K562 (cell line): ENCODE measurements at regions not wholly inside any gene's neighbourhood (a gene's known extent, or its start where the extent isn't known, plus 50 kb on each side); places are given as distances from the start of the nearest gene placed in this dataset.
"Not testable (repeated sequence)": the region's sequence is repeated elsewhere in the genome, so short reads cannot be mapped to it uniquely, and the experiment has no call there.

ENCODE experiments used
- ATAC-seq: fragments of 200-7000 bp; cut with Tn5 transposase; 3 replicates; pipeline ENCODE4 v1.9.1; 2020; ENCODE audit warnings: moderate library complexity
- BruUV-seq: library from RNA; stranded (reverse); fragments of 400-500 nt; replicated peaks from 2 replicates; lab custom pipeline; 2021; lab: Mats Ljungman, UMichigan
- CTCF ChIA-PET: fragments of 300-600 bp; formaldehyde crosslinking; extraction: SDS; loops from one replicate; lab custom pipeline; 2021; ENCODE audit warnings: low intra/inter-chr PET ratio; lab: Yijun Ruan, JAX
- POLR2A ChIA-PET: fragments of 300-600, 350-650 bp; sonication (Branson Sonifier 250); formaldehyde crosslinking; extraction: SDS; loops from one replicate; lab custom pipeline; 2021; ENCODE audit warnings: antibody characterized with exemption, inconsistent platforms; lab: Yijun Ruan, JAX
- DNase-seq, 4 experiments: peaks; one replicate each; pipeline versions ENCODE4 v3.0.0 to v3.0.0-alpha.2; 2011 to 2018; ENCODE audit warnings: low spot score in 3 of 4, mixed read lengths in 3 of 4; ENCODE audit errors: extremely low read depth in 1 of 4
- FAIRE-seq: peaks from 2 replicates; lab custom pipeline; 2011; peaks lifted over from hg19 to GRCh38; lab: Jason Lieb, UNC
- H2AFZ ChIP-seq: 2 replicates; pipeline ENCODE4 v1.6.0; 2011; ENCODE audit warnings: low read depth, low read length, control low read depth, inconsistent platforms
- H3K27ac ChIP-seq: fragments of 200-600 bp; 3 replicates; pipeline ENCODE4 v1.8.0; 2011; ENCODE audit warnings: low read depth, mild to moderate bottlenecking, control low read depth, inconsistent platforms, low read length, moderate library complexity, mixed read lengths; ENCODE audit errors: extremely low read depth
- H3K27me3 ChIP-seq, 2 experiments: fragments of 300-600 bp in 1 of 2; 2 replicates in 1 of 2; 3 replicates in 1 of 2; pipeline versions ENCODE4 v1.6.0 to v1.8.0; 2011; ENCODE audit warnings: inconsistent platforms in 2 of 2, low read length in 2 of 2, mild to moderate bottlenecking in 1 of 2, mixed read lengths in 1 of 2, moderate library complexity in 1 of 2; ENCODE audit not compliant: control insufficient read depth in 2 of 2, insufficient read depth in 2 of 2
- H3K36me3 ChIP-seq: fragments of 300-600 bp; 3 replicates; pipeline ENCODE4 v1.8.0; 2011; ENCODE audit warnings: mild to moderate bottlenecking, low read length, inconsistent platforms; ENCODE audit not compliant: control insufficient read depth, insufficient read depth
- H3K4me1 ChIP-seq, 2 experiments: fragments of 200-600 bp in 1 of 2; replicated peaks in 1 of 2; 2 replicates in 1 of 2; 3 replicates in 1 of 2; pipeline versions ENCODE4 v1.5.1 to v1.8.0; 2011; ENCODE audit warnings: inconsistent platforms in 2 of 2, low read length in 2 of 2, mild to moderate bottlenecking in 1 of 2, mixed read lengths in 1 of 2, moderate library complexity in 1 of 2; ENCODE audit not compliant: control insufficient read depth in 2 of 2, insufficient read depth in 2 of 2
- H3K4me2 ChIP-seq: 2 replicates; pipeline ENCODE4 v1.6.1; 2011; ENCODE audit warnings: low read length, control low read depth, inconsistent platforms, mixed read lengths; ENCODE audit not compliant: insufficient read depth
- H3K4me3 ChIP-seq: fragments of 200-600 bp; sonication (generic), shearing (Covaris generic); 2 replicates; pipeline ENCODE4 v1.5.1; 2016; ENCODE audit warnings: control low read depth, inconsistent platforms
- H3K79me2 ChIP-seq: fragments of 200-600 bp; 3 replicates; pipeline ENCODE4 v1.8.0; 2011; ENCODE audit warnings: low read length, inconsistent platforms; ENCODE audit not compliant: control insufficient read depth, insufficient read depth
- H3K9ac ChIP-seq, 2 experiments: 2 replicates each; pipeline versions ENCODE4 v1.6.0 to v1.6.1; 2011; ENCODE audit warnings: low read depth in 2 of 2, low read length in 2 of 2, control low read depth in 1 of 2, inconsistent platforms in 1 of 2, mild to moderate bottlenecking in 1 of 2, mixed read lengths in 1 of 2; ENCODE audit not compliant: insufficient read depth in 1 of 2
- H3K9me1 ChIP-seq: one replicate; pipeline ENCODE4 v1.6.0; 2011; ENCODE audit warnings: inconsistent platforms, mild to moderate bottlenecking, low read length, moderate library complexity; ENCODE audit not compliant: control insufficient read depth, insufficient read depth
- H3K9me3 ChIP-seq: replicated peaks from 2 replicates; pipeline ENCODE4 v1.5.1; 2011; ENCODE audit warnings: low read depth, low read length, inconsistent platforms; ENCODE audit not compliant: control insufficient read depth, insufficient read depth
- H4K20me1 ChIP-seq: replicated peaks from 2 replicates; pipeline ENCODE4 v1.6.1; 2011; ENCODE audit warnings: low read length, inconsistent platforms, mixed read lengths; ENCODE audit not compliant: control insufficient read depth, insufficient read depth
- BCOR ChIP-seq: fragments of 450-650 bp; IDR thresholded peaks from 2 replicates; pipeline ENCODE4 v1.6.1; 2016
- KDM1A ChIP-seq, 2 experiments: fragments of 450-650 bp; IDR thresholded peaks; 2 replicates each; pipeline ENCODE4 v1.6.1; 2016; ENCODE audit warnings: mild to moderate bottlenecking in 2 of 2
- NFIC ChIP-seq: fragments of 450-650 bp; IDR thresholded peaks from 2 replicates; pipeline ENCODE4 v1.6.1; 2017; ENCODE audit warnings: mild to moderate bottlenecking, inconsistent platforms
- NFIX ChIP-seq: fragments of 250-450 bp; sonication (Bioruptor Pico); IDR thresholded peaks from 2 replicates; pipeline ENCODE4 v1.4.0; 2020; ENCODE audit warnings: low read depth, mild to moderate bottlenecking, moderate library complexity
- STAT5A ChIP-seq: IDR thresholded peaks from 2 replicates; pipeline ENCODE4 v1.6.1; 2012; ENCODE audit warnings: low read length, inconsistent platforms, borderline replicate concordance
- TAF7 ChIP-seq: fragments of 450-650 bp; IDR thresholded peaks from 2 replicates; pipeline ENCODE4 v1.6.1; 2016; ENCODE audit warnings: missing genetic modification characterization, missing compliant biosample characterization
- TFAP4 ChIP-seq: sonication (generic); formaldehyde crosslinking; IDR thresholded peaks from 2 replicates; pipeline ENCODE4 v1.8.0; 2022; ENCODE audit warnings: missing genetic modification reagents, mild to moderate bottlenecking, moderate library complexity, borderline replicate concordance
- ZBED1 ChIP-seq: IDR thresholded peaks from 2 replicates; pipeline ENCODE4 v1.6.1; 2014
- ZNF592 ChIP-seq: fragments of 450-650 bp; IDR thresholded peaks from 2 replicates; pipeline ENCODE4 v1.6.1; 2017; ENCODE audit warnings: antibody characterized with exemption, mild to moderate bottlenecking
- WGBS: fragments of 100-300 bp; shearing (Covaris generic); methylation state at CpG from one replicate; pipeline ENCODE4 v1.1.6; 2016; ENCODE audit warnings: low coverage, mixed read lengths; ENCODE audit not compliant: insufficient coverage; ENCODE audit errors: missing lambda C conversion rate; 5-methylcytosine and 5-hydroxymethylcytosine counted together
- in situ Hi-C: fragments of 300-500 bp; cut with MboI; formaldehyde crosslinking; loops from 4 replicates; pipeline ENCODE4 v1.15.0; 2018; ENCODE audit warnings: inconsistent platforms, mixed read lengths
- intact Hi-C: fragments of 100-400 bp; cut with micrococcal nuclease; formaldehyde crosslinking; loops from 2 replicates; pipeline ENCODE4 v1.14.2; 2022

GRCh38 chr1:166490437-166490991 is 323.7 kb upstream of the FAM78B start (continued):
- TF ChIP-seq ZNF592 (peak; percentile 39; the same call in 1 of the 2 replicates), ZBED1 (no peak), TAF7 (tag) (0 out of 2 replicates have a peak, but pooled peaks have one; percentile 45), TFAP4 (peak; percentile 51; the same call in 1 of the 2 replicates), STAT5A (no peak)

DNA sequence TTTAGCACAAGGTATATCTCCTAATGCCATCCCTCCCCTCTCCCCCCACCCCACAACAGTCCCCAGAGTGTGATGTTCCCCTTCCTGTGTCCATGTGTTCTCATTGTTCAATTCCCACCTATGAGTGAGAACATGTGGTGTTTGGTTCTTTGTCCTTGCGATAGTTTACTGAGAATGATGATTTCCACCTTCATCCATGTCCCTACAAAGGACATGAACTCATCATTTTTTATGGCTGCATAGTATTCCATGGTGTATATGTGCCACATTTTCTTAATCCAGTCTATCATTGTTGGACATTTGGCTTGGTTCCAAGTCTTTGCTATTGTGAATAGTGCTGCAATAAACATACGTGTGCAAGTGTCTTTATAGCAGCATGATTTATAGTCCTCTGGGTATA is 327.0 kb upstream of the FAM78B start:
- not testable (repeated sequence) for DNase-seq, H3K79me2 ChIP-seq, ATAC-seq
- peak; percentile 50; the same call in 1 of the 2 replicates for TF ChIP-seq BCOR
- TF ChIP-seq NFIC = peak; percentile 81
- peak in 1 of 2 experiments; percentile 35; a peak in 1 of 4 replicates for TF ChIP-seq KDM1A (IDR thresholded peaks at IDR 0.05)
- peak; percentile 38; the same call in 1 of the 2 replicates for TF ChIP-seq NFIX
- TF ChIP-seq, all 486 proteins: peak for 4; not testable (repeated sequence) for 482
- H3K27me3 ChIP-seq, H3K27ac ChIP-seq, H2AFZ ChIP-seq, CTCF ChIA-PET, FAIRE-seq, H3K9me1 ChIP-seq, BruUV-seq, H3K4me2 ChIP-seq, H3K4me3 ChIP-seq, H3K36me3 ChIP-seq, in situ Hi-C loops, H3K9ac ChIP-seq, H3K9me3 ChIP-seq, H4K20me1 ChIP-seq, POLR2A ChIA-PET: not testable (repeated sequence)
- WGBS = 32% methylated on average over 2 of the region's 2 CpGs
- intact Hi-C loops = loop anchor here (5.0 kb wide), 1 partner anchor 94 kb away; no protein-coding TSS in a partner anchor
- H3K4me1 ChIP-seq = peaks cover 5 to 23% of the 10 kb centered on the region in 2 experiments; a peak in 4 of 5 replicates
